Right atrium auricular region (tissue), 2 donors: ENCODE measurements at regions not wholly inside any gene's neighbourhood (a gene's known extent, or its start where the extent isn't known, plus 50 kb on each side); places are given as distances from the start of the nearest gene placed in this dataset.
"Not testable (repeated sequence)": the region's sequence is repeated elsewhere in the genome, so short reads cannot be mapped to it uniquely, and the experiment has no call there.

Experiments
- DNase-seq: peaks from one replicate; pipeline ENCODE4 v3.0.0-alpha.2; 2019; ENCODE audit warnings: low spot score
- H3K27ac ChIP-seq, 2 donors: fragments of 200-600 bp; sonication (generic); 1 replicate in 1 of 2; 2 replicates in 1 of 2; pipeline ENCODE4 v1.5.1; 2016 to 2019
- H3K27me3 ChIP-seq, 2 donors: fragments of 200-600 bp; sonication (generic); one replicate each; pipeline versions ENCODE4 v1.5.1 to v1.6.0; 2017 to 2019
- H3K36me3 ChIP-seq: fragments of 200-600 bp; sonication (generic); one replicate; pipeline ENCODE4 v1.5.1; 2016
- H3K4me1 ChIP-seq, 2 donors: fragments of 200-600 bp; sonication (generic); one replicate each; pipeline versions ENCODE4 v1.5.1 to v1.6.0; 2017 to 2019
- H3K4me3 ChIP-seq, 2 donors: fragments of 200-600 bp; sonication (generic); 1 replicate in 1 of 2; 2 replicates in 1 of 2; pipeline ENCODE4 v1.5.1; 2017 to 2019; ENCODE audit warnings: mild to moderate bottlenecking in 1 of 2, moderate library complexity in 1 of 2
- H3K9me3 ChIP-seq, 2 donors: fragments of 200-600 bp; sonication (generic); one replicate each; pipeline ENCODE4 v1.5.1; 2019
- CTCF ChIP-seq, 2 donors: fragments of 200-600 bp; sonication (generic); IDR thresholded peaks; one replicate each; pipeline ENCODE4 v1.5.1; 2019; ENCODE audit warnings: antibody characterized with exemption in 2 of 2

- Histone ChIP-seq H3K36me3 (no peaks in the 10 kb centered on the region), H3K27ac (peak overlapping the region in 1 of 2 donors; percentile 22), H3K4me3 (no peak overlapping the region), H3K9me3 (no peaks in the 10 kb centered on the region), H3K4me1 (no peaks in the 10 kb centered on the region), H3K27me3 (no peaks in the 10 kb centered on the region)
- no peak for DNase-seq
- TF ChIP-seq CTCF (IDR thresholded peaks at IDR 0.05): no peak
Observed at GRCh38 chr3:69642606-69643005, 96.7 kb upstream of the MITF start.

GRCh38 chr3:69639851-69640250 lies 99.4 kb upstream of the MITF start:
- H3K27me3 ChIP-seq: no peaks in the 10 kb centered on the region
- no peaks in the 10 kb centered on the region for H3K4me1 ChIP-seq
- H3K9me3 ChIP-seq: no peaks in the 10 kb centered on the region
- no peak overlapping the region for H3K27ac ChIP-seq
- DNase-seq: no peak
- H3K36me3 ChIP-seq: no peaks in the 10 kb centered on the region
- no peak for TF ChIP-seq CTCF (IDR thresholded peaks at IDR 0.05)
- H3K4me3 ChIP-seq: no peak overlapping the region

- Histone ChIP-seq H3K9me3 (peaks cover 2 to 17% of the 10 kb centered on the region in 2 donors), H3K27ac (no peak overlapping the region), H3K4me1 (no peaks in the 10 kb centered on the region), H3K27me3 (no peaks in the 10 kb centered on the region), H3K36me3 (no peaks in the 10 kb centered on the region), H3K4me3 (no peak overlapping the region)
- TF ChIP-seq CTCF (IDR thresholded peaks at IDR 0.05): no peak
- DNase-seq: no peak
Observed at GRCh38 chr3:69628951-69629350, 110.3 kb upstream of the MITF start.

DNA sequence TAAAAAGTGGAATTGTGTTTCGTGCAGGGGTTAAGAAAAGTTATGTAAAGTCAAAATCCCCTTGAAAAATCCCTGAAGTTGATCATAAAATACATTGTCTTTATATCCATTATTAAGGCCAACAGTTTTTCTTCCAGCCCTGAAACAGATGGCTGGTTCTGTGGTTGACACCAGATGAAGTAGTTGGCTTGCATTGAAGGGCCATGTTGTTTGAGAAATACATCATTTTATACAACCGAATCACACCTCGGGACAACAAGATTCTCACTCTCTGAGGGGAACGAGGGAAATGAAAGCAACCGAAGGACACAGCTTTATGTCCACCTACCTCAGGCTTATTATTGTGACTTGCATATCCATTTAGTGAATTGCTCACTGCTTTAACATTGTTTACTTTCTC lies 126.0 kb upstream of the MITF start:
- Histone ChIP-seq H3K27ac (no peak overlapping the region), H3K4me1 (no peaks in the 10 kb centered on the region), H3K27me3 (no peaks in the 10 kb centered on the region), H3K4me3 (no peak overlapping the region), H3K9me3 (peaks cover 0 to under 1% of the 10 kb centered on the region in 2 donors), H3K36me3 (no peaks in the 10 kb centered on the region)
- no peak for DNase-seq
- no peak for TF ChIP-seq CTCF (IDR thresholded peaks at IDR 0.05)

- no peak for DNase-seq
- Histone ChIP-seq H3K9me3 (no peaks in the 10 kb centered on the region), H3K27me3 (no peaks in the 10 kb centered on the region), H3K27ac (no peak overlapping the region), H3K4me3 (no peak overlapping the region), H3K4me1 (no peaks in the 10 kb centered on the region), H3K36me3 (no peaks in the 10 kb centered on the region)
- TF ChIP-seq CTCF (IDR thresholded peaks at IDR 0.05): no peak
Observed at GRCh38 chr3:69612791-69613190, 126.5 kb upstream of the MITF start.

DNA sequence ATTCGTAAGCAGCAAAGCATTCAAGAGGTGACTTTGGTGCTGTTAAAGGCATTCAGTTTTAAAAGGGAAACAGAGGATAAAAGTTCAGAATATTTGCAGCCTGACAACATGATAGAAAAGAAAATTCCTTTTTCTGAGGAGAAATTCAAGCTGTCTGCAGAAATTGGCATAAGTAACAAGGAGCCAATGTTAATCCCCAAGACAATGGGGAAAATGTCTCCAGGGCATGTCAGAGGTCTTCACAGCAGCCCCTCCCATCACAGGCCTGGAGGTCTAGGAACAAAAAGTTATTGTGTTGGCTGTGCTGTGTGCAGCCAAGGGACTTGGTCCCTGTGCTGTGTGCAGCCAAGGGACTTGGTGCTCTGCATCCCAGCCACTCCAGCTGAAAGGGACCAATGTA lies 129.7 kb upstream of the MITF start:
- H3K9me3 ChIP-seq, H3K36me3 ChIP-seq, DNase-seq, H3K27ac ChIP-seq, H3K4me3 ChIP-seq, H3K4me1 ChIP-seq, H3K27me3 ChIP-seq: not testable (repeated sequence)
